ENCODE measurements at regions not wholly inside any gene's neighbourhood (a gene's known extent, or its start where the extent isn't known, plus 50 kb on each side); places are given as distances from the start of the nearest gene placed in this dataset.

GRCh38 chr1:10890491-10891071, 94.1 kb upstream of the CASZ1 start:
- Mint-ChIP-seq H3K36me3 (ENCODE audit: low read depth) (no peaks in the 10 kb centered on the region), H3K27ac (no peak overlapping the region), H3K4me3 (no peak overlapping the region), H3K27me3 (ENCODE audit: low read depth) (peaks cover 30% of the 10 kb centered on the region), H3K4me1 (ENCODE audit: low read depth) (peaks cover 3% of the 10 kb centered on the region), H3K9me3 (no peaks in the 10 kb centered on the region)
- CTCF ChIA-PET, result interaction anchor here (1.0 to 1.5 kb wide), 2 partner anchors 10 to 19 kb away, joined by 3 to 5 read pairs; no protein-coding TSS in a partner anchor
- intact Hi-C loops (cut with micrococcal nuclease), result no loop called here
- no peak for DNase-seq

- peaks cover 3% of the 10 kb centered on the region for H3K4me1 Mint-ChIP-seq (ENCODE audit: low read depth)
- H3K9me3 Mint-ChIP-seq, result no peaks in the 10 kb centered on the region
- no peak overlapping the region for H3K4me3 Mint-ChIP-seq
- H3K27me3 Mint-ChIP-seq (ENCODE audit: low read depth), result peaks cover 30% of the 10 kb centered on the region
- CTCF ChIA-PET, result no interaction called here
- intact Hi-C loops (cut with micrococcal nuclease), result no loop called here
- no peak overlapping the region for H3K27ac Mint-ChIP-seq
- no peak for DNase-seq
- H3K36me3 Mint-ChIP-seq (ENCODE audit: low read depth), result no peaks in the 10 kb centered on the region
Observed at GRCh38 chr1:10891091-10891490, 94.6 kb upstream of the CASZ1 start.

GRCh38 chr1:10892138-10893065, 96.0 kb upstream of the CASZ1 start:
- CTCF ChIA-PET, result interaction anchor here (0.6 kb wide), 1 partner anchor 77 kb away, joined by 3 read pairs; no protein-coding TSS in a partner anchor
- Mint-ChIP-seq H3K27me3 (ENCODE audit: low read depth) (peaks cover 26% of the 10 kb centered on the region), H3K9me3 (no peaks in the 10 kb centered on the region), H3K36me3 (ENCODE audit: low read depth) (no peaks in the 10 kb centered on the region), H3K4me1 (ENCODE audit: low read depth) (peaks cover 3% of the 10 kb centered on the region), H3K27ac (no peak overlapping the region), H3K4me3 (no peak overlapping the region)
- no peak for DNase-seq
- intact Hi-C loops (cut with micrococcal nuclease), result no loop called here

- no peaks in the 10 kb centered on the region for H3K4me1 Mint-ChIP-seq (ENCODE audit: low read depth)
- H3K36me3 Mint-ChIP-seq (ENCODE audit: low read depth), result no peaks in the 10 kb centered on the region
- no peak for DNase-seq
- intact Hi-C loops (cut with micrococcal nuclease), result no loop called here
- CTCF ChIA-PET, result no interaction called here
- H3K27me3 Mint-ChIP-seq (ENCODE audit: low read depth), result peaks cover 7% of the 10 kb centered on the region
- H3K27ac Mint-ChIP-seq, result no peak overlapping the region
- H3K9me3 Mint-ChIP-seq, result no peaks in the 10 kb centered on the region
- H3K4me3 Mint-ChIP-seq, result no peak overlapping the region
Observed at GRCh38 chr1:10895621-10896020, 99.2 kb upstream of the CASZ1 start.

GRCh38 chr1:10896673-10897072, 100.2 kb upstream of the CASZ1 start:
- Mint-ChIP-seq H3K27ac (no peak overlapping the region), H3K36me3 (ENCODE audit: low read depth) (no peaks in the 10 kb centered on the region), H3K4me3 (no peak overlapping the region), H3K27me3 (ENCODE audit: low read depth) (no peaks in the 10 kb centered on the region), H3K4me1 (ENCODE audit: low read depth) (no peaks in the 10 kb centered on the region), H3K9me3 (no peaks in the 10 kb centered on the region)
- CTCF ChIA-PET, result interaction anchor here (1.1 kb wide), 1 partner anchor 13 kb away, joined by 4 read pairs; no protein-coding TSS in a partner anchor
- no peak for DNase-seq
- intact Hi-C loops (cut with micrococcal nuclease), result no loop called here

GRCh38 chr1:10897321-10897980, 101.0 kb upstream of the CASZ1 start:
- Mint-ChIP-seq H3K4me1 (ENCODE audit: low read depth) (no peaks in the 10 kb centered on the region), H3K9me3 (no peaks in the 10 kb centered on the region), H3K27ac (no peak overlapping the region), H3K36me3 (ENCODE audit: low read depth) (no peaks in the 10 kb centered on the region), H3K27me3 (ENCODE audit: low read depth) (no peaks in the 10 kb centered on the region), H3K4me3 (no peak overlapping the region)
- intact Hi-C loops (cut with micrococcal nuclease), result no loop called here
- CTCF ChIA-PET, result interaction anchor here (1.1 kb wide), 1 partner anchor 13 kb away, joined by 4 read pairs; no protein-coding TSS in a partner anchor
- no peak for DNase-seq

GRCh38 chr1:10897981-10898728, 101.7 kb upstream of the CASZ1 start:
- intact Hi-C loops (cut with micrococcal nuclease), result no loop called here
- no peak overlapping the region for H3K4me3 Mint-ChIP-seq
- H3K4me1 Mint-ChIP-seq (ENCODE audit: low read depth), result no peaks in the 10 kb centered on the region
- H3K36me3 Mint-ChIP-seq (ENCODE audit: low read depth), result no peaks in the 10 kb centered on the region
- H3K27me3 Mint-ChIP-seq (ENCODE audit: low read depth), result no peaks in the 10 kb centered on the region
- no peaks in the 10 kb centered on the region for H3K9me3 Mint-ChIP-seq
- CTCF ChIA-PET, result no interaction called here
- no peak overlapping the region for H3K27ac Mint-ChIP-seq
- no peak for DNase-seq

- intact Hi-C loops (cut with micrococcal nuclease), result no loop called here
- Mint-ChIP-seq H3K4me1 (ENCODE audit: low read depth) (peaks cover 6% of the 10 kb centered on the region), H3K27ac (no peak overlapping the region), H3K36me3 (ENCODE audit: low read depth) (no peaks in the 10 kb centered on the region), H3K27me3 (ENCODE audit: low read depth) (no peaks in the 10 kb centered on the region), H3K4me3 (no peak overlapping the region), H3K9me3 (no peaks in the 10 kb centered on the region)
- CTCF ChIA-PET, result no interaction called here
- no peak for DNase-seq
Observed at GRCh38 chr1:10898921-10899320, 102.5 kb upstream of the CASZ1 start.

- Mint-ChIP-seq H3K4me3 (no peak overlapping the region), H3K4me1 (ENCODE audit: low read depth) (peaks cover 13% of the 10 kb centered on the region), H3K9me3 (no peaks in the 10 kb centered on the region), H3K27me3 (ENCODE audit: low read depth) (no peaks in the 10 kb centered on the region), H3K27ac (peak overlapping the region; percentile 26), H3K36me3 (ENCODE audit: low read depth) (no peaks in the 10 kb centered on the region)
- CTCF ChIA-PET, result no interaction called here
- no peak for DNase-seq
- intact Hi-C loops (cut with micrococcal nuclease), result loop anchor here (5.0 kb wide), 1 partner anchor 43 kb away; no protein-coding TSS in a partner anchor
Observed at GRCh38 chr1:10899490-10900250, 103.2 kb upstream of the CASZ1 start.

GRCh38 chr1:10900251-10900651, 103.8 kb upstream of the CASZ1 start:
- Mint-ChIP-seq H3K9me3 (no peaks in the 10 kb centered on the region), H3K27me3 (ENCODE audit: low read depth) (no peaks in the 10 kb centered on the region)

GRCh38 chr1:10900691-10901090, 104.2 kb upstream of the CASZ1 start:
- intact Hi-C loops (cut with micrococcal nuclease), result loop anchor here (5.0 kb wide), 1 partner anchor 42 kb away; no protein-coding TSS in a partner anchor
- no peak for DNase-seq
- Mint-ChIP-seq H3K9me3 (no peaks in the 10 kb centered on the region), H3K27me3 (ENCODE audit: low read depth) (no peaks in the 10 kb centered on the region), H3K27ac (no peak overlapping the region), H3K4me1 (ENCODE audit: low read depth) (peaks cover 20% of the 10 kb centered on the region), H3K36me3 (ENCODE audit: low read depth) (no peaks in the 10 kb centered on the region), H3K4me3 (no peak overlapping the region)
- CTCF ChIA-PET, result interaction anchor here (0.9 kb wide), 1 partner anchor 11 kb away, joined by 3 read pairs; no protein-coding TSS in a partner anchor

More at GRCh38 chr1:10900251-10900651, 103.8 kb upstream of the CASZ1 start:
- Mint-ChIP-seq H3K4me1 (ENCODE audit: low read depth) (peaks cover 18% of the 10 kb centered on the region), H3K36me3 (ENCODE audit: low read depth) (no peaks in the 10 kb centered on the region), H3K4me3 (no peak overlapping the region), H3K27ac (no peak overlapping the region)
- CTCF ChIA-PET, result interaction anchor here (0.9 kb wide), 1 partner anchor 10 kb away, joined by 3 read pairs; no protein-coding TSS in a partner anchor
- no peak for DNase-seq
- intact Hi-C loops (cut with micrococcal nuclease), result loop anchor here (5.0 kb wide), 1 partner anchor 42 kb away; no protein-coding TSS in a partner anchor

Measured in activated naive CD4-positive, alpha-beta T cell treated with anti-CD3 and anti-CD28 coated beads for 36 hours (primary cell).